GM23338 (cell line): ENCODE measurements at regions not wholly inside any gene's neighbourhood (a gene's known extent, or its start where the extent isn't known, plus 50 kb on each side); places are given as distances from the start of the nearest gene placed in this dataset.

Source experiments
- CREB1 ChIP-seq: fragments of 250-450 bp; sonication (Bioruptor Pico); IDR thresholded peaks from 2 replicates; pipeline ENCODE4 v1.5.0; 2020; ENCODE audit warnings: low read depth, mild to moderate bottlenecking, moderate library complexity
- CTCF ChIP-seq, 2 experiments: fragments of 200-600 bp in 1 of 2; sonication (generic) in 1 of 2; conservative IDR thresholded peaks; 2 replicates each; pipeline versions ENCODE4 v1.5.1 to v1.6.1; 2016 to 2017; ENCODE audit warnings: antibody characterized with exemption in 2 of 2, low read depth in 2 of 2, mild to moderate bottlenecking in 2 of 2, moderate library complexity in 1 of 2
- EZH2 ChIP-seq: fragments of 200-600 bp; sonication (generic); IDR thresholded peaks from one replicate; pipeline ENCODE4 v1.8.0; 2017; ENCODE audit warnings: antibody characterized with exemption, mild to moderate bottlenecking, low read depth; ENCODE audit not compliant: unreplicated experiment
- EZH2phosphoT487 ChIP-seq: fragments of 200-600 bp; sonication (generic); IDR thresholded peaks from one replicate; pipeline ENCODE4 v1.8.1; 2018; ENCODE audit warnings: antibody characterized with exemption; ENCODE audit not compliant: unreplicated experiment
- POLR2AphosphoS5 ChIP-seq: IDR thresholded peaks from 2 replicates; pipeline ENCODE4 v1.6.1; 2016; ENCODE audit warnings: antibody characterized with exemption, low read depth
- REST ChIP-seq: IDR thresholded peaks from one replicate; pipeline ENCODE4 v1.6.1; 2018; ENCODE audit warnings: antibody characterized with exemption; ENCODE audit not compliant: unreplicated experiment
- STAT1 ChIP-seq: IDR thresholded peaks from one replicate; pipeline ENCODE4 v1.6.1; 2016; ENCODE audit warnings: antibody characterized with exemption; ENCODE audit not compliant: unreplicated experiment
- ZNF462 ChIP-seq: fragments of 250-450 bp; sonication (Bioruptor Pico); IDR thresholded peaks from 2 replicates; pipeline ENCODE4 v1.5.0; 2020; ENCODE audit warnings: mild to moderate bottlenecking, moderate library complexity

- TF ChIP-seq CTCF (conservative IDR thresholded peaks at IDR 0.05; ENCODE audit: low read depth in 2 of 2) (peak; percentile 59 to 69), EZH2 (no peak), REST (no peak), ZNF462 (CRISPR knock-in tag) (no peak), STAT1 (no peak), EZH2phosphoT487 (no peak), POLR2AphosphoS5 (no peak), CREB1 (CRISPR knock-in tag) (no peak)
Measured at GRCh38 chr6:76275746-76276145, 203.3 kb upstream of the IMPG1 start.
